ENCODE measurements at regions not wholly inside any gene's neighbourhood (a gene's known extent, or its start where the extent isn't known, plus 50 kb on each side); places are given as distances from the start of the nearest gene placed in this dataset.

DNA sequence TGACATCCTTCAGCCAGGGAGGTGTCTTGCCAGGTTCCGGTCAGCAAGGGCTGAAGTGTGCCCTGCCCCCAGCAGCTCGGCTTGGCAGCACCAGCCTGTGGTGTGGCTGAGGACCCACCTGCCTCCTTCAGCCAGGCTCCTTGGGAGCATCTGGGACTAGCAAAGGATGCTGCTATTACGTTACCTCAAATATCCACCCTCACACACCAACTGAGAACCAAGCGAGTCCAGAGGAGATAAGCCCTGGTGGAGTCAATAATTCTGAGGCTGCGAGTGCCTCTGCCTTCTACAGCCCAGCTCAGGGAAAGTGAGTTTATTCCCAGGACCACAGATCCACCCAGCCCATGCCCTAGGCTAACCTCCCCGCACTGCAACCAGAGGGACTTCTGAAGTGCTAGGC is 57.1 kb upstream of the FSTL4 start:
- TF ChIP-seq, protein P1, sequence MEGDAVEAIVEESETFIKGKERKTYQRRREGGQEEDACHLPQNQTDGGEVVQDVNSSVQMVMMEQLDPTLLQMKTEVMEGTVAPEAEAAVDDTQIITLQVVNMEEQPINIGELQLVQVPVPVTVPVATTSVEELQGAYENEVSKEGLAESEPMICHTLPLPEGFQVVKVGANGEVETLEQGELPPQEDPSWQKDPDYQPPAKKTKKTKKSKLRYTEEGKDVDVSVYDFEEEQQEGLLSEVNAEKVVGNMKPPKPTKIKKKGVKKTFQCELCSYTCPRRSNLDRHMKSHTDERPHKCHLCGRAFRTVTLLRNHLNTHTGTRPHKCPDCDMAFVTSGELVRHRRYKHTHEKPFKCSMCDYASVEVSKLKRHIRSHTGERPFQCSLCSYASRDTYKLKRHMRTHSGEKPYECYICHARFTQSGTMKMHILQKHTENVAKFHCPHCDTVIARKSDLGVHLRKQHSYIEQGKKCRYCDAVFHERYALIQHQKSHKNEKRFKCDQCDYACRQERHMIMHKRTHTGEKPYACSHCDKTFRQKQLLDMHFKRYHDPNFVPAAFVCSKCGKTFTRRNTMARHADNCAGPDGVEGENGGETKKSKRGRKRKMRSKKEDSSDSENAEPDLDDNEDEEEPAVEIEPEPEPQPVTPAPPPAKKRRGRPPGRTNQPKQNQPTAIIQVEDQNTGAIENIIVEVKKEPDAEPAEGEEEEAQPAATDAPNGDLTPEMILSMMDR (IDR thresholded peaks at IDR 0.05; ENCODE audit: poor library complexity, severe bottlenecking), result no peak
- no peak for TF ChIP-seq TAF1 (IDR thresholded peaks at IDR 0.05; ENCODE audit: low read depth)
- no peak for TF ChIP-seq MXI1 (conservative IDR thresholded peaks at IDR 0.05; ENCODE audit: poor library complexity, severe bottlenecking)
- TF ChIP-seq POLR2AphosphoS5 (IDR thresholded peaks at IDR 0.05), result no peak

All from neural cell (in vitro differentiated cells).